Fibroblast of lung (primary cell): ENCODE measurements at regions not wholly inside any gene's neighbourhood (a gene's known extent, or its start where the extent isn't known, plus 50 kb on each side); places are given as distances from the start of the nearest gene placed in this dataset.

Experiments used
- DNase-seq, 2 donors: peaks; one replicate each; pipeline versions ENCODE4 v3.0.0 to v3.0.0-alpha.2; 2010; ENCODE audit warnings: low read depth in 2 of 2
- H2AFZ ChIP-seq: 2 replicates; pipeline ENCODE4 v1.5.1; 2012; ENCODE audit warnings: low read length, control low read depth, inconsistent platforms
- H3K27ac ChIP-seq: 2 replicates; pipeline ENCODE4 v1.5.1; 2011; ENCODE audit warnings: low read length, control low read depth; ENCODE audit not compliant: insufficient read depth
- H3K27me3 ChIP-seq: 2 replicates; pipeline ENCODE4 v1.5.1; 2011; ENCODE audit warnings: mild to moderate bottlenecking, low read length; ENCODE audit not compliant: control insufficient read depth, insufficient read depth
- H3K36me3 ChIP-seq: 2 replicates; pipeline ENCODE4 v1.5.1; 2011; ENCODE audit warnings: low read length; ENCODE audit not compliant: control insufficient read depth, insufficient read depth
- H3K4me1 ChIP-seq: 2 replicates; pipeline ENCODE4 v1.5.1; 2011; ENCODE audit warnings: low read length; ENCODE audit not compliant: control insufficient read depth, insufficient read depth; ENCODE audit errors: extremely low read depth
- H3K4me2 ChIP-seq: 2 replicates; pipeline ENCODE4 v1.5.1; 2011; ENCODE audit warnings: low read length, control low read depth; ENCODE audit not compliant: insufficient read depth; ENCODE audit errors: extremely low read depth
- H3K4me3 ChIP-seq, 4 experiments: fragments of 200-600 bp in 1 of 4; sonication (generic) in 1 of 4; replicated peaks in 1 of 4; 2 replicates each; pipeline ENCODE4 v1.5.1; 2011 to 2016; ENCODE audit warnings: low read length in 4 of 4, low read depth in 3 of 4, mild to moderate bottlenecking in 3 of 4, control low read depth in 2 of 4, inconsistent platforms in 1 of 4, mixed read lengths in 1 of 4; ENCODE audit not compliant: insufficient read depth in 1 of 4; ENCODE audit errors: control extremely low read depth in 1 of 4
- H3K79me2 ChIP-seq: 2 replicates; pipeline ENCODE4 v1.5.1; 2012; ENCODE audit warnings: mild to moderate bottlenecking, low read length, inconsistent platforms; ENCODE audit not compliant: control insufficient read depth, insufficient read depth
- H3K9ac ChIP-seq: 2 replicates; pipeline ENCODE4 v1.5.1; 2011; ENCODE audit warnings: mild to moderate bottlenecking, low read length, control low read depth; ENCODE audit not compliant: insufficient read depth
- H3K9me3 ChIP-seq: 2 replicates; pipeline ENCODE4 v1.5.1; 2012; ENCODE audit warnings: low read depth, low read length; ENCODE audit not compliant: control insufficient read depth, insufficient read depth
- H4K20me1 ChIP-seq: 2 replicates; pipeline ENCODE4 v1.5.1; 2011; ENCODE audit warnings: low read length; ENCODE audit not compliant: control insufficient read depth, insufficient read depth; ENCODE audit errors: extremely low read depth
- EZH2 ChIP-seq: IDR thresholded peaks from 2 replicates; pipeline ENCODE4 v1.5.1; 2012; ENCODE audit warnings: low read length, control low read depth, mild to moderate bottlenecking; ENCODE audit errors: missing control alignments
- TF ChIP-seq, protein P1 (sequence below), 2 donors: IDR thresholded peaks in 1 of 2; conservative IDR thresholded peaks in 1 of 2; 1 replicate in 1 of 2; 2 replicates in 1 of 2; pipeline ENCODE4 v1.5.1; 2011 to 2012; ENCODE audit warnings: low read length in 2 of 2, control low read depth in 1 of 2, inconsistent platforms in 1 of 2, low read depth in 1 of 2, mild to moderate bottlenecking in 1 of 2

DNA sequence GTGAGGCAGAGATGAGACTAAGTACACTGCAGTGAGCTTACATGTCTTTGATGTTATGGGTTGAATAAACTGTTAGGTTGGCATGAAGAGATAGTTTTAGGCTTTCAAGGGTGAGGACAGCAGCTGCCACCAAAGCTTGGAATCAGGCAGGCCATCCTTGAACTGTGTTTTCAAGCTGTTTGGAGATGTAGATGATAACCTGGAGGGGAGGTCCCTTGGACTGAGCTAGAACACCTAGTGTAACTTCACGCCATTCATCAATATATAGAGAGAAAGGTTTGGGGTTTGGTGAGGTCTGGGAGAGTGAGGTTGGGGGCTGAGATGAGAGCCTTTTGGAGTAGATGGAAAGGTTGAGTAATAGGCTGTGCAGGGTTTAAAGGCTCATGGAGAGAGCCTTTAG is 2447.0 kb downstream of the TP53TG3F start:
- Histone ChIP-seq H2AFZ (no peak overlapping the region), H4K20me1 (no peaks in the 10 kb centered on the region), H3K9me3 (no peaks in the 10 kb centered on the region), H3K4me3 (no peak overlapping the region), H3K4me2 (no peak overlapping the region), H3K4me1 (no peaks in the 10 kb centered on the region), H3K79me2 (no peaks in the 10 kb centered on the region), H3K27me3 (no peaks in the 10 kb centered on the region), H3K27ac (no peak overlapping the region), H3K9ac (no peak overlapping the region), H3K36me3 (no peaks in the 10 kb centered on the region)
- no peak for DNase-seq
- TF ChIP-seq EZH2, result no peak
- TF ChIP-seq, protein P1, sequence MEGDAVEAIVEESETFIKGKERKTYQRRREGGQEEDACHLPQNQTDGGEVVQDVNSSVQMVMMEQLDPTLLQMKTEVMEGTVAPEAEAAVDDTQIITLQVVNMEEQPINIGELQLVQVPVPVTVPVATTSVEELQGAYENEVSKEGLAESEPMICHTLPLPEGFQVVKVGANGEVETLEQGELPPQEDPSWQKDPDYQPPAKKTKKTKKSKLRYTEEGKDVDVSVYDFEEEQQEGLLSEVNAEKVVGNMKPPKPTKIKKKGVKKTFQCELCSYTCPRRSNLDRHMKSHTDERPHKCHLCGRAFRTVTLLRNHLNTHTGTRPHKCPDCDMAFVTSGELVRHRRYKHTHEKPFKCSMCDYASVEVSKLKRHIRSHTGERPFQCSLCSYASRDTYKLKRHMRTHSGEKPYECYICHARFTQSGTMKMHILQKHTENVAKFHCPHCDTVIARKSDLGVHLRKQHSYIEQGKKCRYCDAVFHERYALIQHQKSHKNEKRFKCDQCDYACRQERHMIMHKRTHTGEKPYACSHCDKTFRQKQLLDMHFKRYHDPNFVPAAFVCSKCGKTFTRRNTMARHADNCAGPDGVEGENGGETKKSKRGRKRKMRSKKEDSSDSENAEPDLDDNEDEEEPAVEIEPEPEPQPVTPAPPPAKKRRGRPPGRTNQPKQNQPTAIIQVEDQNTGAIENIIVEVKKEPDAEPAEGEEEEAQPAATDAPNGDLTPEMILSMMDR (conservative IDR thresholded peaks at IDR 0.05 in 1 of 2, IDR thresholded peaks at IDR 0.05 in 1 of 2; ENCODE audit: low read depth in 1 of 2, low read length in 2 of 2), result no peak

DNA sequence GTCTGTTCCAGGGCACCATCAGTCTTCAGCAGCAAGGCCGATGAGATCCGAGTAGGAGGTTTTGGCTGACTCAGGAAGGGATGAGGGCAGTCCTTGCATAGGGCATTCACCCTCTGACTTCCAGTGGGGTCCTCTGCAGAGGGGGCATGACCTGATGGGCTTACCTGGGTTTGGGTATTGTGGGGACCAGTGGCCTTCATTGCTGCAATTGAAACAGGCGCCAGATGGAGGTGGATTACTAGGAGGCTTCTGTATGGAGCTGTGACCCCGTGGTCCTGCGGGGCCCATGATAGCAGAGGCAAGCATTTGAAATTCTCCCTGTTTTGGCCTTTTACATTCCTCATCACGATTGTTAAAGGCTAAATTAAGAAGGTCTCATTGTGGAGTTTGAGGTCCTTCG is 2448.7 kb downstream of the TP53TG3F start:
- Histone ChIP-seq H3K9me3 (no peaks in the 10 kb centered on the region), H3K9ac (no peak overlapping the region), H3K27ac (no peak overlapping the region), H2AFZ (no peak overlapping the region), H3K36me3 (no peaks in the 10 kb centered on the region), H3K4me2 (no peak overlapping the region), H3K79me2 (no peaks in the 10 kb centered on the region), H4K20me1 (no peaks in the 10 kb centered on the region), H3K27me3 (no peaks in the 10 kb centered on the region), H3K4me3 (no peak overlapping the region), H3K4me1 (no peaks in the 10 kb centered on the region)
- DNase-seq, result no peak
- TF ChIP-seq, protein P1 (conservative IDR thresholded peaks at IDR 0.05 in 1 of 2, IDR thresholded peaks at IDR 0.05 in 1 of 2; ENCODE audit: low read depth in 1 of 2, low read length in 2 of 2), result no peak
- no peak for TF ChIP-seq EZH2

DNA sequence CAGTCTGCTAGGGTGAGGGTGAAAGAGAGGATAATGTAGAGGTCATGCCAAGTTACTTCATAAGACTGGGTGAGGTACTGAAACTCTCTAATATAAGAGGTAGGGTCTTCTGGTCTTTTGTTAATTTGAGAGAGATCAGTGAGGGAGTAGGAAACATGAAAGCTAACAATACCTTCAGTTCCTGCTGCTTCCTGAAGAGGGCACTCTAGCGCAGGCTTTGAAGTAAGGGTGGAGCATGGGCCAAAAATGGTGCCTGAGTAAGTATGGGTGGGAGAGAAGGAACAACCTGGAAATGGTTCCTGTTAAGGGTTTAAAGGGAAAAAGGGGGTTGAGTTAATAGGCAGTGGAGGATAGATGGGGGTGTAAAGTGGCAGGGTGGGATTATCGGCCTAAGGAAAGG is 2449.5 kb downstream of the TP53TG3F start:
- Histone ChIP-seq H3K79me2 (no peaks in the 10 kb centered on the region), H3K36me3 (no peaks in the 10 kb centered on the region), H3K9me3 (no peaks in the 10 kb centered on the region), H4K20me1 (no peaks in the 10 kb centered on the region), H2AFZ (no peak overlapping the region), H3K9ac (no peak overlapping the region), H3K4me3 (no peak overlapping the region), H3K27ac (no peak overlapping the region), H3K4me1 (no peaks in the 10 kb centered on the region), H3K27me3 (no peaks in the 10 kb centered on the region), H3K4me2 (no peak overlapping the region)
- TF ChIP-seq EZH2, result no peak
- TF ChIP-seq, protein P1 (conservative IDR thresholded peaks at IDR 0.05 in 1 of 2, IDR thresholded peaks at IDR 0.05 in 1 of 2; ENCODE audit: low read depth in 1 of 2, low read length in 2 of 2), result peak in 1 of 2 donors; percentile 3
- no peak for DNase-seq
